ENCODE measurements at regions not wholly inside any gene's neighbourhood (a gene's known extent, or its start where the extent isn't known, plus 50 kb on each side); places are given as distances from the start of the nearest gene placed in this dataset.

DNA sequence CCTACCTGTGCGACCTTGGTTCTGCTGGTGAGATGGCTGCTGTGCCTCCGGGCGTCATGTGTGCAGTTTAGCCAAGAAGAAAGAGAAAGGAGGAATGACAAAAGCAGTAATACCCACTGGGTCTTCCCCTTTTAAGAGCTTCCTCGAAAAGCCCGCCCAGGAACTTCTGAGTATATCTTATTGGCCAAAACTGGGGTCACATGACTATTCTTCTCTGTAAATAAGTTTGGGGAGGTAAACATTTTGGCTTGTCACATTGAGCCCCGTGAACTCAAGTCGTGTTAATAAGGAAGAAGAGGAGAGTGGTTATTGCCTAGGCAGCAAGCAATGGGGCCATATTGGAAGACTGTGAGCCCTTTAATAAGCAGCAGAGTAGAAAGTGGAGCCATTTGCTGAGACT is 130.4 kb upstream of the ECI2 start:
- Mint-ChIP-seq H3K36me3 (ENCODE audit: low read depth) (no peaks in the 10 kb centered on the region), H3K27ac (no peak overlapping the region), H3K4me3 (no peak overlapping the region), H3K27me3 (ENCODE audit: insufficient read depth, low read depth, poor library complexity) (no peaks in the 10 kb centered on the region), H3K4me1 (peaks cover 12% of the 10 kb centered on the region; the same call in 2 of the 3 replicates), H3K9me3 (no peaks in the 10 kb centered on the region)
- Histone ChIP-seq H4K20me1 (replicated peaks; ENCODE audit: insufficient read depth) (no peaks in the 10 kb centered on the region), H3F3A (replicated peaks; ENCODE audit: low read depth) (no peaks in the 10 kb centered on the region), H3K4me1 (ENCODE audit: insufficient read depth) (no peaks in the 10 kb centered on the region; the same call in 1 of the 2 replicates), H3K4me3 (no peak overlapping the region), H3K27me3 (ENCODE audit: insufficient read depth) (no peaks in the 10 kb centered on the region), H3K36me3 (ENCODE audit: insufficient read depth) (no peaks in the 10 kb centered on the region), H3K79me2 (replicated peaks; ENCODE audit: insufficient read depth) (no peaks in the 10 kb centered on the region), H2AFZ (peak overlapping the region; percentile 66; the same call in 1 of the 2 replicates), H3K4me2 (no peak overlapping the region), H3K27ac (ENCODE audit: low read depth) (no peak overlapping the region), H3K9me2 (ENCODE audit: insufficient read depth) (peaks cover 7% of the 10 kb centered on the region; the same call in 1 of the 2 replicates)
- ATAC-seq (no peak), DNase-seq (ENCODE audit: low spot score) (no peak)
- TF ChIP-seq POLR2AphosphoS5 (IDR thresholded peaks at IDR 0.05; ENCODE audit: low read depth) (no peak), ZNF331 (CRISPR knock-in tag; IDR thresholded peaks at IDR 0.05; ENCODE audit: low read depth) (no peak), EZH2phosphoT487 (IDR thresholded peaks at IDR 0.05; ENCODE audit: unreplicated experiment) (no peak)
- TF ChIP-seq, protein P1, sequence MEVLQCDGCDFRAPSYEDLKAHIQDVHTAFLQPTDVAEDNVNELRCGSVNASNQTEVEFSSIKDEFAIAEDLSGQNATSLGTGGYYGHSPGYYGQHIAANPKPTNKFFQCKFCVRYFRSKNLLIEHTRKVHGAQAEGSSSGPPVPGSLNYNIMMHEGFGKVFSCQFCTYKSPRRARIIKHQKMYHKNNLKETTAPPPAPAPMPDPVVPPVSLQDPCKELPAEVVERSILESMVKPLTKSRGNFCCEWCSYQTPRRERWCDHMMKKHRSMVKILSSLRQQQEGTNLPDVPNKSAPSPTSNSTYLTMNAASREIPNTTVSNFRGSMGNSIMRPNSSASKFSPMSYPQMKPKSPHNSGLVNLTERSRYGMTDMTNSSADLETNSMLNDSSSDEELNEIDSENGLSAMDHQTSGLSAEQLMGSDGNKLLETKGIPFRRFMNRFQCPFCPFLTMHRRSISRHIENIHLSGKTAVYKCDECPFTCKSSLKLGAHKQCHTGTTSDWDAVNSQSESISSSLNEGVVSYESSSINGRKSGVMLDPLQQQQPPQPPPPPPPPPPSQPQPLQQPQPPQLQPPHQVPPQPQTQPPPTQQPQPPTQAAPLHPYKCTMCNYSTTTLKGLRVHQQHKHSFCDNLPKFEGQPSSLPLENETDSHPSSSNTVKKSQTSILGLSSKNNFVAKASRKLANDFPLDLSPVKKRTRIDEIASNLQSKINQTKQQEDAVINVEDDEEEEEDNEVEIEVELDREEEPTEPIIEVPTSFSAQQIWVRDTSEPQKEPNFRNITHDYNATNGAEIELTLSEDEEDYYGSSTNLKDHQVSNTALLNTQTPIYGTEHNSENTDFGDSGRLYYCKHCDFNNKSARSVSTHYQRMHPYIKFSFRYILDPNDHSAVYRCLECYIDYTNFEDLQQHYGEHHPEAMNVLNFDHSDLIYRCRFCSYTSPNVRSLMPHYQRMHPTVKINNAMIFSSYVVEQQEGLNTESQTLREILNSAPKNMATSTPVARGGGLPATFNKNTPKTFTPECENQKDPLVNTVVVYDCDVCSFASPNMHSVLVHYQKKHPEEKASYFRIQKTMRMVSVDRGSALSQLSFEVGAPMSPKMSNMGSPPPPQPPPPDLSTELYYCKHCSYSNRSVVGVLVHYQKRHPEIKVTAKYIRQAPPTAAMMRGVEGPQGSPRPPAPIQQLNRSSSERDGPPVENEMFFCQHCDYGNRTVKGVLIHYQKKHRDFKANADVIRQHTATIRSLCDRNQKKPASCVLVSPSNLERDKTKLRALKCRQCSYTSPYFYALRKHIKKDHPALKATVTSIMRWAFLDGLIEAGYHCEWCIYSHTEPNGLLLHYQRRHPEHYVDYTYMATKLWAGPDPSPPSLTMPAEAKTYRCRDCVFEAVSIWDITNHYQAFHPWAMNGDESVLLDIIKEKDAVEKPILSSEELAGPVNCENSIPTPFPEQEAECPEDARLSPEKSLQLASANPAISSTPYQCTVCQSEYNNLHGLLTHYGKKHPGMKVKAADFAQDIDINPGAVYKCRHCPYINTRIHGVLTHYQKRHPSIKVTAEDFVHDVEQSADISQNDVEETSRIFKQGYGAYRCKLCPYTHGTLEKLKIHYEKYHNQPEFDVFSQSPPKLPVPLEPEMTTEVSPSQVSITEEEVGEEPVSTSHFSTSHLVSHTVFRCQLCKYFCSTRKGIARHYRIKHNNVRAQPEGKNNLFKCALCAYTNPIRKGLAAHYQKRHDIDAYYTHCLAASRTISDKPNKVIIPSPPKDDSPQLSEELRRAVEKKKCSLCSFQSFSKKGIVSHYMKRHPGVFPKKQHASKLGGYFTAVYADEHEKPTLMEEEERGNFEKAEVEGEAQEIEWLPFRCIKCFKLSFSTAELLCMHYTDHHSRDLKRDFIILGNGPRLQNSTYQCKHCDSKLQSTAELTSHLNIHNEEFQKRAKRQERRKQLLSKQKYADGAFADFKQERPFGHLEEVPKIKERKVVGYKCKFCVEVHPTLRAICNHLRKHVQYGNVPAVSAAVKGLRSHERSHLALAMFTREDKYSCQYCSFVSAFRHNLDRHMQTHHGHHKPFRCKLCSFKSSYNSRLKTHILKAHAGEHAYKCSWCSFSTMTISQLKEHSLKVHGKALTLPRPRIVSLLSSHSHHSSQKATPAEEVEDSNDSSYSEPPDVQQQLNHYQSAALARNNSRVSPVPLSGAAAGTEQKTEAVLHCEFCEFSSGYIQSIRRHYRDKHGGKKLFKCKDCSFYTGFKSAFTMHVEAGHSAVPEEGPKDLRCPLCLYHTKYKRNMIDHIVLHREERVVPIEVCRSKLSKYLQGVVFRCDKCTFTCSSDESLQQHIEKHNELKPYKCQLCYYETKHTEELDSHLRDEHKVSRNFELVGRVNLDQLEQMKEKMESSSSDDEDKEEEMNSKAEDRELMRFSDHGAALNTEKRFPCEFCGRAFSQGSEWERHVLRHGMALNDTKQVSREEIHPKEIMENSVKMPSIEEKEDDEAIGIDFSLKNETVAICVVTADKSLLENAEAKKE (CRISPR knock-in tag; IDR thresholded peaks at IDR 0.05), result no peak
- TF ChIP-seq, protein P2, sequence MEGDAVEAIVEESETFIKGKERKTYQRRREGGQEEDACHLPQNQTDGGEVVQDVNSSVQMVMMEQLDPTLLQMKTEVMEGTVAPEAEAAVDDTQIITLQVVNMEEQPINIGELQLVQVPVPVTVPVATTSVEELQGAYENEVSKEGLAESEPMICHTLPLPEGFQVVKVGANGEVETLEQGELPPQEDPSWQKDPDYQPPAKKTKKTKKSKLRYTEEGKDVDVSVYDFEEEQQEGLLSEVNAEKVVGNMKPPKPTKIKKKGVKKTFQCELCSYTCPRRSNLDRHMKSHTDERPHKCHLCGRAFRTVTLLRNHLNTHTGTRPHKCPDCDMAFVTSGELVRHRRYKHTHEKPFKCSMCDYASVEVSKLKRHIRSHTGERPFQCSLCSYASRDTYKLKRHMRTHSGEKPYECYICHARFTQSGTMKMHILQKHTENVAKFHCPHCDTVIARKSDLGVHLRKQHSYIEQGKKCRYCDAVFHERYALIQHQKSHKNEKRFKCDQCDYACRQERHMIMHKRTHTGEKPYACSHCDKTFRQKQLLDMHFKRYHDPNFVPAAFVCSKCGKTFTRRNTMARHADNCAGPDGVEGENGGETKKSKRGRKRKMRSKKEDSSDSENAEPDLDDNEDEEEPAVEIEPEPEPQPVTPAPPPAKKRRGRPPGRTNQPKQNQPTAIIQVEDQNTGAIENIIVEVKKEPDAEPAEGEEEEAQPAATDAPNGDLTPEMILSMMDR (conservative IDR thresholded peaks at IDR 0.05; ENCODE audit: low read depth in 2 of 2), result no peak

Data from GM23338 (cell line).